Embryonic facial prominence (tissue), 1 donor: ENCODE measurements at regions not wholly inside any gene's neighbourhood (a gene's known extent, or its start where the extent isn't known, plus 50 kb on each side); places are given as distances from the start of the nearest gene placed in this dataset.

ENCODE experiments used
- DNase-seq: peaks from one replicate; pipeline ENCODE4 v3.0.0-alpha.2; 2016; ENCODE audit errors: extremely low spot score

- DNase-seq: no peak
Observed at GRCh38 chr1:2865571-2866421, 64.3 kb upstream of the TTC34 start.

GRCh38 chr1:2866422-2867086 lies 65.1 kb upstream of the TTC34 start:
- DNase-seq: no peak

GRCh38 chr1:2867087-2867425 lies 65.6 kb upstream of the TTC34 start:
- DNase-seq: no peak

GRCh38 chr1:2867861-2868260 lies 66.4 kb upstream of the TTC34 start:
- no peak for DNase-seq

- DNase-seq: no peak
Observed at GRCh38 chr1:2868571-2869195, 67.2 kb upstream of the TTC34 start.

GRCh38 chr1:2871246-2871815 lies 69.8 kb upstream of the TTC34 start:
- DNase-seq: no peak

GRCh38 chr1:2874207-2874606 lies 72.7 kb upstream of the TTC34 start:
- DNase-seq: no peak

- DNase-seq: no peak
Observed at GRCh38 chr1:2874607-2875480, 73.4 kb upstream of the TTC34 start.

- DNase-seq: peak; percentile 60
Observed at GRCh38 chr1:2875707-2876561, 74.4 kb upstream of the TTC34 start.

GRCh38 chr1:2876846-2877245 lies 75.4 kb upstream of the TTC34 start:
- DNase-seq: no peak

GRCh38 chr1:2877391-2877790 lies 75.9 kb upstream of the TTC34 start:
- DNase-seq: no peak

GRCh38 chr1:2878591-2878990 lies 77.1 kb upstream of the TTC34 start:
- DNase-seq: no peak

- no peak for DNase-seq
Observed at GRCh38 chr1:2879026-2879425, 77.5 kb upstream of the TTC34 start.

- no peak for DNase-seq
Observed at GRCh38 chr1:2879591-2879990, 78.1 kb upstream of the TTC34 start.

- DNase-seq: no peak
Observed at GRCh38 chr1:2880086-2880485, 78.6 kb upstream of the TTC34 start.

GRCh38 chr1:2880812-2881295 lies 79.4 kb upstream of the TTC34 start:
- no peak for DNase-seq

GRCh38 chr1:2881556-2881955 lies 80.1 kb upstream of the TTC34 start:
- DNase-seq: no peak

- DNase-seq: no peak
Observed at GRCh38 chr1:2882966-2883696, 81.6 kb upstream of the TTC34 start.

- DNase-seq: no peak
Observed at GRCh38 chr1:2885001-2885400, 83.5 kb upstream of the TTC34 start.

- no peak for DNase-seq
Observed at GRCh38 chr1:2886631-2887030, 85.1 kb upstream of the TTC34 start.
